Ectodermal cell (in vitro differentiated cells): ENCODE measurements at regions not wholly inside any gene's neighbourhood (a gene's known extent, or its start where the extent isn't known, plus 50 kb on each side); places are given as distances from the start of the nearest gene placed in this dataset.

ENCODE experiments used
- H3K27ac ChIP-seq: 2 replicates; pipeline ENCODE4 v1.7.0; 2013; ENCODE audit warnings: mild to moderate bottlenecking, low read depth, low read length; ENCODE audit not compliant: insufficient read depth, poor library complexity, severe bottlenecking
- H3K27me3 ChIP-seq: 2 replicates; pipeline ENCODE4 v1.7.0; 2013; ENCODE audit warnings: mild to moderate bottlenecking, low read length; ENCODE audit not compliant: insufficient read depth, control insufficient read depth, poor library complexity, severe bottlenecking
- H3K36me3 ChIP-seq: one replicate; pipeline ENCODE4 v1.7.0; 2013; ENCODE audit warnings: low read length; ENCODE audit not compliant: control insufficient read depth, insufficient read depth
- H3K4me1 ChIP-seq: one replicate; pipeline ENCODE4 v1.7.0; 2013; ENCODE audit warnings: low read length; ENCODE audit not compliant: control insufficient read depth, insufficient read depth
- H3K4me3 ChIP-seq: 2 replicates; pipeline ENCODE4 v1.7.0; 2013; ENCODE audit warnings: low read depth, low read length, control low read depth; ENCODE audit not compliant: insufficient read depth
- H3K9me3 ChIP-seq: 2 replicates; pipeline ENCODE4 v1.7.0; 2013; ENCODE audit warnings: mild to moderate bottlenecking, low read length, moderate library complexity; ENCODE audit not compliant: control insufficient read depth
- WGBS, 2 experiments: methylation state at CpG; one replicate each; pipeline ENCODE4 v1.1.7; 2013; ENCODE audit warnings: missing lambda C conversion rate in 2 of 2; 5-methylcytosine and 5-hydroxymethylcytosine counted together

- no peak overlapping the region for H3K4me3 ChIP-seq
- 65 to 66% methylated on average over 3 of the region's 3 CpGs for WGBS, 2 experiments
- no peaks in the 10 kb centered on the region for H3K27me3 ChIP-seq
- H3K36me3 ChIP-seq = no peaks in the 10 kb centered on the region
- no peaks in the 10 kb centered on the region for H3K9me3 ChIP-seq
- H3K27ac ChIP-seq = no peak overlapping the region
- peaks cover 15% of the 10 kb centered on the region for H3K4me1 ChIP-seq
Observed at GRCh38 chr3:117666325-117666724, 956.7 kb downstream of the TUSC7 start.

DNA sequence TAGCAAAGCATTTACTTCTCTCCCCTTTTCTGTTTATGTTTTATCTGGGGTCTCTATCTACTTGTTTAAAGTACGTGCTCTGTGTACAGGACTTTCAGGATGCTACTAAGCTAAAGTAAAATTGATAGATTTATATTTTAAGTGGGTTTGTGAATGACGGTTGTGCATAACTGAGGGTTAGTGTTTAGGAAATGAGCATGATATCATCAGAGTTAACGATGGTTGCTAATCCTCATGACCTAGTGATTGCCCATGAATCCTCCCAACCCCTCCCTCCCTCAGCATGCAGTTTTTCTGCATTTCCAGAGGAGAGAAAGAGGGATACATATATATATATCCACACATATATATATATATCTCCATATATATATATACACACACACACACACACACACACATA, 957.2 kb downstream of the TUSC7 start:
- Histone ChIP-seq H3K27me3 (no peaks in the 10 kb centered on the region), H3K4me3 (no peak overlapping the region), H3K9me3 (no peaks in the 10 kb centered on the region), H3K27ac (no peak overlapping the region), H3K36me3 (no peaks in the 10 kb centered on the region), H3K4me1 (peaks cover 11% of the 10 kb centered on the region)
- WGBS, 2 experiments = 68 to 90% methylated on average over 2 to 3 of the region's 3 CpGs

DNA sequence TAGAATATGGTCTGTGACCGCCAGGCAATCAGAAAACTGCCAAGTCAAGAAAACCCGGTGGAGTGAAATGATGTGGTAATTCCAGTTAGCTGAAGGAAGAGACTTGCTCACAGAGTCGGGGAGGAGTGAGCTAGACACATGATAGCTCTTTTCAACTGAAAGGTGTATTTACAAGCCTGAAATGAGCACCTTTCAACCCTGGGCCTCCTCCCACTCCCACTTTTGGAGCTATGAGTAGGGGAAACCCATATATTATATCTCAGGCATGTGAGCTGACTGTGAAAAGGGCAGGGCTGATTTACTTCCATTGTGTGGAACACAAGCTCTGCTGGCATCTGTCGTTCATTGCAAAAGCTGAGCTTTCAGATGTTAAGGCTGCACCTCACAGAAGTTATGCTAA, 960.2 kb downstream of the TUSC7 start:
- H3K4me3 ChIP-seq = no peak overlapping the region
- WGBS, 2 experiments = 85 to 86% methylated on average over 4 of the region's 4 CpGs
- H3K4me1 ChIP-seq = peaks cover 10% of the 10 kb centered on the region
- H3K36me3 ChIP-seq = no peaks in the 10 kb centered on the region
- H3K27ac ChIP-seq = no peak overlapping the region
- H3K27me3 ChIP-seq = no peaks in the 10 kb centered on the region
- no peaks in the 10 kb centered on the region for H3K9me3 ChIP-seq

GRCh38 chr3:117671722-117672318, 962.2 kb downstream of the TUSC7 start:
- H3K27ac ChIP-seq = no peak overlapping the region
- H3K36me3 ChIP-seq = no peaks in the 10 kb centered on the region
- H3K27me3 ChIP-seq = no peaks in the 10 kb centered on the region
- WGBS, 2 experiments = 79 to 82% methylated on average over 4 of the region's 4 CpGs
- H3K4me1 ChIP-seq = peaks cover 4% of the 10 kb centered on the region
- H3K4me3 ChIP-seq = no peak overlapping the region
- H3K9me3 ChIP-seq = no peaks in the 10 kb centered on the region

DNA sequence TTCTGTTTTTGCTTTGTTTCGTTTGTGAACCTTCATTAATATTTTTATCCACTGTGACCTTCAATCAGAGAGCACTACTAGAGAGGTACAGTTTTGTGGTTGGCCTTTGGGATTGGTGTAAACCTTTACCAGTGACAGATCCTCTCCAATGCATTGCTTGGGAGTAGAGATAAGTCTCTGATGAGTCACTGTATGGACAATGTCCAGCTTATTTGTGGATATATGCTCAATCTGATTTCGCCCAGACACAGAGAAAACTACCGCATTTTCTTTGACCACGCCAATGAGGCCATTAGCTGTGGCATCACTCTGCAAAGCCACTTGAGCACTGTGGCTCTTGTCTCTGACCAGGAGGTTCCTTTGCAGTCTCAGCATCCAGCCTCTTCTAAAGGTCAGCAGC, 964.7 kb downstream of the TUSC7 start:
- no peaks in the 10 kb centered on the region for H3K36me3 ChIP-seq
- no peaks in the 10 kb centered on the region for H3K9me3 ChIP-seq
- H3K4me3 ChIP-seq = no peak overlapping the region
- no peaks in the 10 kb centered on the region for H3K4me1 ChIP-seq
- H3K27ac ChIP-seq = no peak overlapping the region
- no peaks in the 10 kb centered on the region for H3K27me3 ChIP-seq
- WGBS, 2 experiments = 98% methylated on average over 3 to 4 of the region's 4 CpGs

DNA sequence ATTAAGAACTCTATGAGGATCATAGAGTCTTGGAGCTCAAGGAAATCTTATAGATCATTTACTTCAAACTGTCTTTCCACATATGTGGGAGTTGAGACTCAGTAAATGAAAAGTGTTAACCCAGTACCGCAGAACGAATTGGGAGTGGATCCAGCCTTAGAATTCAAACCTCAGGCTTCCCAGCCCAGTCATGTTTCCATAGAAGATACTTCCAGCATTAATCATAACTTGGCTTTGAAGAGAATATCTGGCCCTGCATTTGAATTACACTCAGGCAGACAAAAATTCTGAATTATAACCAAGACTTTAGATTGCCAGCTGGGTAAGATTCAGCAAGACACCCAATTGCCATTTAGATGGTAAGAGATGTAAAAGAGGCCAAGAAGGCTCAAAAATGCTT, 972.0 kb downstream of the TUSC7 start:
- H3K27me3 ChIP-seq = no peaks in the 10 kb centered on the region
- H3K27ac ChIP-seq = no peak overlapping the region
- H3K9me3 ChIP-seq = no peaks in the 10 kb centered on the region
- H3K4me3 ChIP-seq = no peak overlapping the region
- WGBS, 2 experiments = 96 to 98% methylated on average over 2 of the region's 2 CpGs
- no peaks in the 10 kb centered on the region for H3K36me3 ChIP-seq
- H3K4me1 ChIP-seq = no peaks in the 10 kb centered on the region

DNA sequence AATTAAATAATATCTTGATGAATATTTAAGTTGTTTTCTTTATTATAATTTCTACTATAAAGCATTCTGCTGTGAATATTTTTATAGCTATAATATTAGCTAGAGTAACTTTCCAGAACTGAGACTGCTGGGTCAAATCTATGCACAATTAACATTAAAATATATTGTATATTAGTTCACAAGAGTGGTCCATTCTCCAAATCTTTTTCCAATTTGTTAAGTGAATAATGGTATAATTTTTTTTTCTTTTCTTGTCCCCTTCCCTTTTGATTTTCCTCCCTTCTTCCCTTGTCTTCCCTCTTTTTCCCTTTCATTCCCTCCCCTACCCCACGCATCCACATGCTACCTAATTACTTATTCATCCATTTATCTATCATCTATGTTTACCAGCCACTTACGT, 977.5 kb downstream of the TUSC7 start:
- Histone ChIP-seq H3K4me1 (peaks cover 4% of the 10 kb centered on the region), H3K9me3 (no peaks in the 10 kb centered on the region), H3K27ac (no peak overlapping the region), H3K4me3 (no peak overlapping the region), H3K36me3 (no peaks in the 10 kb centered on the region), H3K27me3 (no peaks in the 10 kb centered on the region)
- 84 to 95% methylated on average over 2 of the region's 2 CpGs for WGBS, 2 experiments

DNA sequence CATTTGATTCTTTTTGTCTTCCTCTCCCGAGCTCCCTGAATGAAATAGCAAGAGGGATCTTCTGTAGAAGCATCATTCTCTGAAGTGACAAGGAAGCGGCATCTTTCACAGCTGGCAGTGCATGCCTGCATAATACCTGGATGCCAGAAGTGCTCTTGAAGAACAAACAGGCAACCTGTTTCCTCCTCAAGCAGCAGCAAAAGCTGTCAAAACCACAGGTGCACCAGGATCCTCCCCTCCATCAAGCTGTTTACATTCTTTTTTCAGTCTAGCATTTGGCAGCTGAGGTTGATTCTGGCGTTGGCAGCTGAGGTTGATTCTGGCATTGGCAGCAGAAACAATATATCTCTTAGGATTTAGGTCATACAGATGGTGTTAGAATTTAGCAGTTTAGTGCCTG, 979.0 kb downstream of the TUSC7 start:
- Histone ChIP-seq H3K9me3 (no peaks in the 10 kb centered on the region), H3K27me3 (no peaks in the 10 kb centered on the region), H3K4me1 (peaks cover 8% of the 10 kb centered on the region), H3K4me3 (no peak overlapping the region), H3K27ac (no peak overlapping the region), H3K36me3 (no peaks in the 10 kb centered on the region)
- 40 to 58% methylated on average over 3 of the region's 3 CpGs for WGBS, 2 experiments

- WGBS, 2 experiments = 100% methylated on average over 1 of the region's 1 CpG
- Histone ChIP-seq H3K4me1 (peaks cover 19% of the 10 kb centered on the region), H3K4me3 (no peak overlapping the region)
Observed at GRCh38 chr3:117691526-117691925, 981.9 kb downstream of the TUSC7 start.

GRCh38 chr3:117692416-117692995, 982.9 kb downstream of the TUSC7 start:
- H3K4me1 ChIP-seq = peaks cover 27% of the 10 kb centered on the region
- no peaks in the 10 kb centered on the region for H3K36me3 ChIP-seq
- no peaks in the 10 kb centered on the region for H3K9me3 ChIP-seq
- H3K4me3 ChIP-seq = no peak overlapping the region
- H3K27ac ChIP-seq = peak overlapping the region; percentile 55
- WGBS, 2 experiments = 81 to 83% methylated on average over 5 of the region's 5 CpGs
- no peaks in the 10 kb centered on the region for H3K27me3 ChIP-seq

More at GRCh38 chr3:117691526-117691925, 981.9 kb downstream of the TUSC7 start:
- Histone ChIP-seq H3K36me3 (no peaks in the 10 kb centered on the region), H3K27ac (no peak overlapping the region), H3K27me3 (no peaks in the 10 kb centered on the region), H3K9me3 (no peaks in the 10 kb centered on the region)
